22Rv1 (cell line): ENCODE measurements at regions not wholly inside any gene's neighbourhood (a gene's known extent, or its start where the extent isn't known, plus 50 kb on each side); places are given as distances from the start of the nearest gene placed in this dataset.

Source experiments
- H3K27ac ChIP-seq: fragments of 450-650 bp; 2 replicates; pipeline ENCODE4 v1.5.1; 2017
- CTCF ChIP-seq: fragments of 450-650 bp; IDR thresholded peaks from 2 replicates; pipeline ENCODE4 v1.5.1; 2017; ENCODE audit warnings: mild to moderate bottlenecking
- ZFX ChIP-seq: fragments of 450-650 bp; IDR thresholded peaks from 2 replicates; pipeline ENCODE4 v1.6.1; 2017; ENCODE audit warnings: antibody characterized with exemption, borderline replicate concordance

GRCh38 chr3:27574438-27574795, 90.2 kb upstream of the SLC4A7 start:
- no peak overlapping the region for H3K27ac ChIP-seq
- TF ChIP-seq CTCF (no peak), ZFX (no peak)

DNA sequence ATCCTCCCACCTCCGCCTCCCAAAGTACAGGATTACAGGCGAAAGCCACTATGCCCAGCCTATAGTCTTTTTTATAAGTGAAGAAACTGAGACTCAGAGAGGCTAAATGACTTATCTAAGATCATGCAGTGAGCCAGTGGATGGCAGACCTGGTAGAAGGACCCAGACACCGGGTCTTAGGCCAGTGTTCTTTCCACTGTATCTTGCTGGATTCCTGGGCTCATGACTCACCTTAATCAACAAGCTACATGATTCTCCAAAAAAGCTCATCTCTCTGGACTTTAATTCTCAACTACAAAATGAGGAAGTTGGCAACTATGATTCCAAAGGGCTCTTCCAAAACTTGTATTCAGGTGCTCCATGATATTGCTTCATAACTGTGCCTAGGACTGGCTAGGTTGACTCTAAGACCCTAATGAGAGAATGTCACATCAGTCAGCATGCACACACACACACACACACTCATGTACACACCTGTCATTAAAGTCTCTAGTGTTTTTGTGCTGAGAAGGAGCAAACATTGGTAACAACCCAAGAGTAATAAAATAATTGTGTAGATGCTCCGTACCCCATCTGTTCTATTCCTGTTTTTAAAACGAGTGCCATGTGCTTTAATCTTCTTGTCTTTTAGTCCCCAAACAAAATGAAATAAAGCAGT, 89.7 kb upstream of the SLC4A7 start:
- TF ChIP-seq ZFX (no peak), CTCF (no peak)
- H3K27ac ChIP-seq: no peak overlapping the region

- TF ChIP-seq CTCF (no peak), ZFX (no peak)
- H3K27ac ChIP-seq: no peak overlapping the region
These were observed 89.0 kb upstream of the SLC4A7 start for GRCh38 chr3:27573138-27573537.

DNA sequence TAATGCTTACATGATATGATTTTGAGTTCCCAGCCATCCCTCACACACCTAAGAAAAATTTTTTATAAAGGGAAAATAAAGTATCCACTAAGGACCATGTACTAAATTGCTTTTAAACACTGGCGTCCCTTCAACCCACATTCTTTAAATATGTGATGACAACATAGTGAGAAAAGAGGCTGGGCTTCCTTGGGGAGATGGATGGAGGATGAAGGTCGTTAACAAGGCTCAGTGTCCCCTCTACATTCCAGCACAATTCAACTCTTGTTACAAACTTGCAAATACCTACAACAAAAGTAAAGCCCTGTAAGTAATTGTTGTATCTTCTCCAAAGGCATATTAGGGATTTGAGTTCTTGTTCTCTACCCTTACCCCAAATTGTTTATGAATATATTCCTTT, 87.2 kb upstream of the SLC4A7 start:
- no peak for TF ChIP-seq ZFX
- no peak for TF ChIP-seq CTCF
- no peak overlapping the region for H3K27ac ChIP-seq

- H3K27ac ChIP-seq: no peak overlapping the region
- TF ChIP-seq ZFX: no peak
- TF ChIP-seq CTCF: no peak
These were observed 86.4 kb upstream of the SLC4A7 start for GRCh38 chr3:27570421-27571106.

DNA sequence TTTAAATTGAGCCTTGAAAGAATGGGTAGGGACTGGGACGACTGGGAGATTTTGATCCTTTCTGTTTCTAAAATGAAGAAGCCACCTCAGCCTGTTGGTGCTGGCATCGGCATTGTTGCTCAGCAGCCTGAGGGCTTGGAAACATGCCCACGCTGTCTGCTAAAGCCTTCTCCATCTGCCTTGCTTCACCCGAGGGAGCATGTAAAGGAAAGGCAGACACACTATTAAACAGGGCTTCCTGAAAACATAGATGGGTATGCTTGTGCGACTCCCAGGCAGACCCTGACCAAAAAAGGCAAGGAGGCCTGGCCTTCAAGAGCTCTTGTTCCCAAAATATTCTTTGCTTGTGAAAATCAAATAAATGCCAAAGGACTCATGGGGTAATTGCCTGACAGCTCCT, 84.2 kb upstream of the SLC4A7 start:
- TF ChIP-seq ZFX (no peak), CTCF (no peak)
- no peak overlapping the region for H3K27ac ChIP-seq

DNA sequence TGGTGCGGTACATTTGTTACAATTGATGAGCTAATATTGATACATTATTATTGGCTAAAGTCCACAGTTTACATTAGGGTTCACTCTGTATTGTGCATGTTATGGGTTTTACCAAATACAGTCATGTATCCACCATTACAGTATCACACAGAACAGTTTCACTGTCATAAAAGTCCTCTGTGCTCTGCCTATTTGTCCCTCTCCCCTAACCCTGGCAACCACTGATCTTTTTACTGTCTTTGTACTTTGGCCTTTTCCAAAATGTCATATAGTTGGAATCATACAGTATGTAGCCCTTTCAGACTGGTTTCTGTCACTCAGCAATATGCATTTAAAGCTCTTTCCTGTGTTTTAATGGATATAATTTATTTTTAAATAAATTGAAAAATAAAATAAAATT, 83.1 kb upstream of the SLC4A7 start:
- no peak overlapping the region for H3K27ac ChIP-seq
- no peak for TF ChIP-seq ZFX
- TF ChIP-seq CTCF: no peak
